GM19438 (cell line): ENCODE measurements at regions not wholly inside any gene's neighbourhood (a gene's known extent, or its start where the extent isn't known, plus 50 kb on each side); places are given as distances from the start of the nearest gene placed in this dataset.
"Not testable (repeated sequence)": the region's sequence is repeated elsewhere in the genome, so short reads cannot be mapped to it uniquely, and the experiment has no call there.

ENCODE experiments used
- ATAC-seq: cut with Tn5 transposase; IDR thresholded peaks from one replicate; pipeline ENCODE4 v1.9.1; 2021; ENCODE audit warnings: low read depth; ENCODE audit not compliant: unreplicated experiment

- no peak for ATAC-seq
Measured at GRCh38 chr4:131344761-131345160, 1804.3 kb upstream of the PCDH10 start.

GRCh38 chr4:131347816-131348215 lies 1801.3 kb upstream of the PCDH10 start:
- ATAC-seq: no peak

GRCh38 chr4:131348263-131348662 lies 1800.8 kb upstream of the PCDH10 start:
- ATAC-seq: no peak

GRCh38 chr4:131352371-131352770 lies 1796.7 kb upstream of the PCDH10 start:
- not testable (repeated sequence) for ATAC-seq

- no peak for ATAC-seq
Measured at GRCh38 chr4:131366714-131367113, 1782.4 kb upstream of the PCDH10 start.

GRCh38 chr4:131367441-131367840 lies 1781.7 kb upstream of the PCDH10 start:
- no peak for ATAC-seq

- no peak for ATAC-seq
Measured at GRCh38 chr4:131370846-131371245, 1778.2 kb upstream of the PCDH10 start.

- ATAC-seq: no peak
Measured at GRCh38 chr4:131381055-131381454, 1768.0 kb upstream of the PCDH10 start.

- ATAC-seq: no peak
Measured at GRCh38 chr4:131382839-131383238, 1766.3 kb upstream of the PCDH10 start.

- no peak for ATAC-seq
Measured at GRCh38 chr4:131388277-131388676, 1760.8 kb upstream of the PCDH10 start.

GRCh38 chr4:131408102-131408501 lies 1741.0 kb upstream of the PCDH10 start:
- no peak for ATAC-seq

GRCh38 chr4:131411393-131411792 lies 1737.7 kb upstream of the PCDH10 start:
- no peak for ATAC-seq

GRCh38 chr4:131419147-131419546 lies 1729.9 kb upstream of the PCDH10 start:
- ATAC-seq: no peak

- ATAC-seq: no peak
Measured at GRCh38 chr4:131426023-131426758, 1722.9 kb upstream of the PCDH10 start.

- no peak for ATAC-seq
Measured at GRCh38 chr4:131427000-131427399, 1722.1 kb upstream of the PCDH10 start.

- ATAC-seq: no peak
Measured at GRCh38 chr4:131430302-131430701, 1718.8 kb upstream of the PCDH10 start.

- no peak for ATAC-seq
Measured at GRCh38 chr4:131441004-131441688, 1707.9 kb upstream of the PCDH10 start.

GRCh38 chr4:131447883-131448282 lies 1701.2 kb upstream of the PCDH10 start:
- no peak for ATAC-seq

- ATAC-seq: no peak
Measured at GRCh38 chr4:131450572-131451209, 1698.4 kb upstream of the PCDH10 start.

- ATAC-seq: no peak
Measured at GRCh38 chr4:131459430-131460101, 1689.5 kb upstream of the PCDH10 start.

GRCh38 chr4:131470360-131470759 lies 1678.7 kb upstream of the PCDH10 start:
- ATAC-seq: no peak
